ENCODE measurements at regions not wholly inside any gene's neighbourhood (a gene's known extent, or its start where the extent isn't known, plus 50 kb on each side); places are given as distances from the start of the nearest gene placed in this dataset. TPM values are rescaled to one million over a fixed set of nuclear protein-coding genes. Genes with fewer than 3 reads are reported as not detected.

DNA sequence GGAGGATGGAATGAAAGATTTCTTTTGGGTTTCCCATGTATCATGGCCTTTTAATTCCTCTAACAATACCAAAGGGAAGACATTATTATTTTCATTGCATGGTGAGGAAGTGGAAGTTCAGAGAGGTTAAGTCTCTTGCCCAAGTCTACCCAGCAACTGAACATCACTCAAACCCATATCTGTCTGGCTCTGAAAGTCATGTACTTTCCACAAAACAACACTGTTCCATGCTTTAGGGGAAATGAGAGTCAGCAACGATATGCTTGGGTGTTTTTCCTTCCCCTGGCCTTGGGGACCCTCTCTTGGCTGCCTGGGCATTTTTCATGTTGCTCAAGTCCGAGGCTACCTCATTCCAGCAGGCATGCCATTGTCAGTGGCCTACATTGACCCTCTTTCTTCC, 118.8 kb downstream of the ADTRP start:
- Histone ChIP-seq H3K27ac (ENCODE audit: low read depth, low read length) (no peak overlapping the region), H2BK120ac (ENCODE audit: low read depth, low read length) (no peak overlapping the region), H3K4me1 (ENCODE audit: control insufficient read depth, low read depth, low read length) (peaks cover 8% of the 10 kb centered on the region), H3K4me3 (ENCODE audit: low read length) (no peak overlapping the region), H3K27me3 (ENCODE audit: insufficient read depth, low read length, poor library complexity) (no peaks in the 10 kb centered on the region), H3K79me2 (ENCODE audit: control insufficient read depth, insufficient read depth, low read length) (no peaks in the 10 kb centered on the region), H4K5ac (ENCODE audit: low read length) (no peak overlapping the region), H3K36me3 (ENCODE audit: control insufficient read depth, insufficient read depth, low read length) (no peaks in the 10 kb centered on the region), H4K8ac (ENCODE audit: low read depth, low read length) (no peak overlapping the region), H2BK5ac (ENCODE audit: low read length) (no peak overlapping the region), H3K4ac (ENCODE audit: low read depth, low read length) (no peak overlapping the region), H3K23ac (ENCODE audit: low read length) (no peak overlapping the region), H3K18ac (ENCODE audit: low read length) (no peak overlapping the region), H3K79me1 (ENCODE audit: low read length) (no peaks in the 10 kb centered on the region), H3K4me2 (ENCODE audit: low read length) (no peak overlapping the region), H2AK5ac (ENCODE audit: low read length) (no peak overlapping the region), H2BK15ac (replicated peaks; ENCODE audit: low read depth) (no peak overlapping the region), H3K56ac (ENCODE audit: low read length) (no peak overlapping the region), H3K9ac (ENCODE audit: low read length) (no peak overlapping the region)
- no peak for DNase-seq
- WGBS (ENCODE audit: extremely low coverage, insufficient coverage, low lambda C conversion rate) = no CpG with 5 or more reads among the region's 2 CpGs

- no peaks in the 10 kb centered on the region for H3K79me2 ChIP-seq (ENCODE audit: control insufficient read depth, insufficient read depth, low read length)
- H3K27me3 ChIP-seq (ENCODE audit: insufficient read depth, low read length, poor library complexity) = no peaks in the 10 kb centered on the region
- no peaks in the 10 kb centered on the region for H3K4me1 ChIP-seq (ENCODE audit: control insufficient read depth, low read depth, low read length)
- H3K27ac ChIP-seq (ENCODE audit: low read depth, low read length) = no peak overlapping the region
- no peaks in the 10 kb centered on the region for H3K79me1 ChIP-seq (ENCODE audit: low read length)
- H3K18ac ChIP-seq (ENCODE audit: low read length) = no peak overlapping the region
- no peak overlapping the region for H3K23ac ChIP-seq (ENCODE audit: low read length)
- H3K56ac ChIP-seq (ENCODE audit: low read length) = no peak overlapping the region
- H3K36me3 ChIP-seq (ENCODE audit: control insufficient read depth, insufficient read depth, low read length) = no peaks in the 10 kb centered on the region
- H3K4me2 ChIP-seq (ENCODE audit: low read length) = no peak overlapping the region
- H4K5ac ChIP-seq (ENCODE audit: low read length) = no peak overlapping the region
- H2BK15ac ChIP-seq (replicated peaks; ENCODE audit: low read depth) = no peak overlapping the region
- H3K9ac ChIP-seq (ENCODE audit: low read length) = no peak overlapping the region
- H3K4me3 ChIP-seq (ENCODE audit: low read length) = no peak overlapping the region
- H2BK120ac ChIP-seq (ENCODE audit: low read depth, low read length) = no peak overlapping the region
- H2AK5ac ChIP-seq (ENCODE audit: low read length) = no peak overlapping the region
- WGBS (ENCODE audit: extremely low coverage, insufficient coverage, low lambda C conversion rate) = no CpG with 5 or more reads among the region's 1 CpG
- H2BK5ac ChIP-seq (ENCODE audit: low read length) = no peak overlapping the region
- no peak for DNase-seq
- H3K4ac ChIP-seq (ENCODE audit: low read depth, low read length) = no peak overlapping the region
- no peak overlapping the region for H4K8ac ChIP-seq (ENCODE audit: low read depth, low read length)
Observed at GRCh38 chr6:11662323-11662722, 116.3 kb downstream of the ADTRP start.

- Histone ChIP-seq H2BK15ac (replicated peaks; ENCODE audit: low read depth) (no peak overlapping the region), H3K4me3 (ENCODE audit: low read length) (no peak overlapping the region), H3K4me2 (ENCODE audit: low read length) (no peak overlapping the region), H3K79me2 (ENCODE audit: control insufficient read depth, insufficient read depth, low read length) (no peaks in the 10 kb centered on the region), H2AK5ac (ENCODE audit: low read length) (no peak overlapping the region), H3K56ac (ENCODE audit: low read length) (no peak overlapping the region), H3K4ac (ENCODE audit: low read depth, low read length) (no peak overlapping the region), H3K27ac (ENCODE audit: low read depth, low read length) (no peak overlapping the region), H4K8ac (ENCODE audit: low read depth, low read length) (no peak overlapping the region), H3K4me1 (ENCODE audit: control insufficient read depth, low read depth, low read length) (no peaks in the 10 kb centered on the region), H3K36me3 (ENCODE audit: control insufficient read depth, insufficient read depth, low read length) (no peaks in the 10 kb centered on the region), H2BK5ac (ENCODE audit: low read length) (no peak overlapping the region), H3K23ac (ENCODE audit: low read length) (no peak overlapping the region), H3K9ac (ENCODE audit: low read length) (no peak overlapping the region), H2BK120ac (ENCODE audit: low read depth, low read length) (no peak overlapping the region), H4K5ac (ENCODE audit: low read length) (no peak overlapping the region), H3K18ac (ENCODE audit: low read length) (no peak overlapping the region), H3K27me3 (ENCODE audit: insufficient read depth, low read length, poor library complexity) (no peaks in the 10 kb centered on the region), H3K79me1 (ENCODE audit: low read length) (no peaks in the 10 kb centered on the region)
- no CpG with 5 or more reads among the region's 2 CpGs for WGBS (ENCODE audit: extremely low coverage, insufficient coverage, low lambda C conversion rate)
- peak; percentile 63 for DNase-seq
Observed at GRCh38 chr6:11663519-11663918, 115.1 kb downstream of the ADTRP start.

Small RNA genes lying in the stretch of these regions (small RNA-seq; reads per million reads assigned to genes)
- not detected for gene RF00017 (ENCODE audit: insufficient read depth)

Measured in mesendoderm (in vitro differentiated cells).